HG03469 (cell line): ENCODE measurements at regions not wholly inside any gene's neighbourhood (a gene's known extent, or its start where the extent isn't known, plus 50 kb on each side); places are given as distances from the start of the nearest gene placed in this dataset.

Experiments used
- ATAC-seq: cut with Tn5 transposase; IDR thresholded peaks from one replicate; pipeline ENCODE4 v1.9.1; 2021; ENCODE audit warnings: mild to moderate bottlenecking, moderate library complexity, moderate number of reproducible peaks; ENCODE audit not compliant: unreplicated experiment

GRCh38 chr14:58923751-58924405 lies 264.6 kb upstream of the DAAM1 start:
- ATAC-seq = no peak

GRCh38 chr14:58941629-58942028 lies 246.8 kb upstream of the DAAM1 start:
- ATAC-seq = no peak

- ATAC-seq = no peak
Measured at GRCh38 chr14:58942516-58942915, 246.0 kb upstream of the DAAM1 start.

- no peak for ATAC-seq
Measured at GRCh38 chr14:58944343-58944967, 244.0 kb upstream of the DAAM1 start.

GRCh38 chr14:58944968-58945356 lies 243.5 kb upstream of the DAAM1 start:
- no peak for ATAC-seq

GRCh38 chr14:58946431-58946830 lies 242.0 kb upstream of the DAAM1 start:
- no peak for ATAC-seq

GRCh38 chr14:58947156-58947555 lies 241.3 kb upstream of the DAAM1 start:
- ATAC-seq = no peak

- no peak for ATAC-seq
Measured at GRCh38 chr14:58947814-58948445, 240.5 kb upstream of the DAAM1 start.

GRCh38 chr14:58950555-58950954 lies 237.9 kb upstream of the DAAM1 start:
- ATAC-seq = no peak

- ATAC-seq = no peak
Measured at GRCh38 chr14:58951143-58951542, 237.3 kb upstream of the DAAM1 start.

GRCh38 chr14:58954052-58954451 lies 234.4 kb upstream of the DAAM1 start:
- ATAC-seq = peak; percentile 32

GRCh38 chr14:58954901-58955861 lies 233.3 kb upstream of the DAAM1 start:
- no peak for ATAC-seq

- ATAC-seq = no peak
Measured at GRCh38 chr14:58961045-58961731, 227.3 kb upstream of the DAAM1 start.

- ATAC-seq = no peak
Measured at GRCh38 chr14:58963873-58964597, 224.4 kb upstream of the DAAM1 start.

GRCh38 chr14:58964598-58964928 lies 223.9 kb upstream of the DAAM1 start:
- ATAC-seq = no peak

- ATAC-seq = no peak
Measured at GRCh38 chr14:58965601-58966000, 222.9 kb upstream of the DAAM1 start.

GRCh38 chr14:58966997-58967396 lies 221.5 kb upstream of the DAAM1 start:
- ATAC-seq = no peak

- no peak for ATAC-seq
Measured at GRCh38 chr14:58969951-58970751, 218.3 kb upstream of the DAAM1 start.
